Brain microvascular endothelial cell (primary cell): ENCODE measurements at regions not wholly inside any gene's neighbourhood (a gene's known extent, or its start where the extent isn't known, plus 50 kb on each side); places are given as distances from the start of the nearest gene placed in this dataset.

ENCODE experiments used
- DNase-seq: peaks from one replicate; pipeline ENCODE4 v3.0.0-alpha.2; 2020
- H3K27ac ChIP-seq: fragments of 250-450 bp; sonication (Bioruptor Pico); 2 replicates; pipeline ENCODE4 v1.5.1; 2020; ENCODE audit warnings: mild to moderate bottlenecking, moderate library complexity
- H3K27me3 ChIP-seq: fragments of 250-450 bp; sonication (Bioruptor Pico); replicated peaks from 2 replicates; pipeline ENCODE4 v1.5.1; 2020; ENCODE audit warnings: mild to moderate bottlenecking
- H3K36me3 ChIP-seq: fragments of 250-450 bp; sonication (Bioruptor Pico); replicated peaks from 2 replicates; pipeline ENCODE4 v1.5.1; 2020; ENCODE audit warnings: mild to moderate bottlenecking
- H3K4me3 ChIP-seq: 2 replicates; pipeline ENCODE4 v1.5.1; 2011; ENCODE audit warnings: low read depth, mild to moderate bottlenecking, control low read depth, low read length, moderate library complexity
- CTCF ChIP-seq: IDR thresholded peaks from 2 replicates; pipeline ENCODE4 v1.5.1; 2011; ENCODE audit warnings: low read depth, mild to moderate bottlenecking, moderate library complexity, low read length, control low read depth, inconsistent platforms; ENCODE audit errors: missing control alignments
- in situ Hi-C: cut with HindIII; loops from 2 replicates; pipeline ENCODE4 v1.10.0; 2017; ENCODE audit warnings: low sequenced_read_pairs, low pct_ligation_motif_present

- TF ChIP-seq CTCF: no peak
- H3K27me3 ChIP-seq: no peaks in the 10 kb centered on the region
- no peak overlapping the region for H3K27ac ChIP-seq
- DNase-seq: no peak
- no peaks in the 10 kb centered on the region for H3K36me3 ChIP-seq
- in situ Hi-C loops: no loop called here
- no peak overlapping the region for H3K4me3 ChIP-seq
Observed at GRCh38 chr4:90030202-90030601, 97.0 kb upstream of the CCSER1 start.

- H3K4me3 ChIP-seq: no peak overlapping the region
- no peaks in the 10 kb centered on the region for H3K36me3 ChIP-seq
- no peaks in the 10 kb centered on the region for H3K27me3 ChIP-seq
- peak; percentile 48 for TF ChIP-seq CTCF
- in situ Hi-C loops: no loop called here
- no peak for DNase-seq
- no peak overlapping the region for H3K27ac ChIP-seq
Observed at GRCh38 chr4:90030953-90031352, 96.2 kb upstream of the CCSER1 start.

GRCh38 chr4:90039122-90039521, 88.1 kb upstream of the CCSER1 start:
- in situ Hi-C loops: no loop called here
- Histone ChIP-seq H3K27ac (no peak overlapping the region), H3K4me3 (no peak overlapping the region), H3K27me3 (no peaks in the 10 kb centered on the region), H3K36me3 (no peaks in the 10 kb centered on the region)
- TF ChIP-seq CTCF: no peak
- DNase-seq: no peak

GRCh38 chr4:90051999-90052398, 75.2 kb upstream of the CCSER1 start:
- Histone ChIP-seq H3K36me3 (no peaks in the 10 kb centered on the region), H3K4me3 (no peak overlapping the region), H3K27me3 (no peaks in the 10 kb centered on the region), H3K27ac (no peak overlapping the region)
- no peak for DNase-seq
- TF ChIP-seq CTCF: no peak
- in situ Hi-C loops: no loop called here

- in situ Hi-C loops: no loop called here
- TF ChIP-seq CTCF: no peak
Observed at GRCh38 chr4:90057091-90057490, 70.1 kb upstream of the CCSER1 start.

GRCh38 chr4:90060039-90060438, 67.2 kb upstream of the CCSER1 start:
- in situ Hi-C loops: no loop called here
- DNase-seq: no peak
- Histone ChIP-seq H3K36me3 (no peaks in the 10 kb centered on the region), H3K27me3 (no peaks in the 10 kb centered on the region), H3K27ac (no peak overlapping the region), H3K4me3 (no peak overlapping the region)
- TF ChIP-seq CTCF: no peak

More at GRCh38 chr4:90057091-90057490, 70.1 kb upstream of the CCSER1 start:
- H3K27me3 ChIP-seq: no peaks in the 10 kb centered on the region
- H3K27ac ChIP-seq: no peak overlapping the region
- no peaks in the 10 kb centered on the region for H3K36me3 ChIP-seq
- H3K4me3 ChIP-seq: no peak overlapping the region
- DNase-seq: no peak
